NT2/D1 (cell line): ENCODE measurements at regions not wholly inside any gene's neighbourhood (a gene's known extent, or its start where the extent isn't known, plus 50 kb on each side); places are given as distances from the start of the nearest gene placed in this dataset.
"Not testable (repeated sequence)": the region's sequence is repeated elsewhere in the genome, so short reads cannot be mapped to it uniquely, and the experiment has no call there.

Experiments
- SUZ12 ChIP-seq: IDR thresholded peaks from 2 replicates; pipeline ENCODE4 v1.6.1; 2011; ENCODE audit not compliant: insufficient read length, insufficient read depth; ENCODE audit errors: extremely low read depth
- YY1 ChIP-seq: IDR thresholded peaks from 2 replicates; pipeline ENCODE4 v1.6.1; 2011; ENCODE audit not compliant: insufficient read length, insufficient read depth
- ZNF274 ChIP-seq: IDR thresholded peaks from 2 replicates; pipeline ENCODE4 v1.6.1; 2011; ENCODE audit warnings: mild to moderate bottlenecking, low read depth, low read length

DNA sequence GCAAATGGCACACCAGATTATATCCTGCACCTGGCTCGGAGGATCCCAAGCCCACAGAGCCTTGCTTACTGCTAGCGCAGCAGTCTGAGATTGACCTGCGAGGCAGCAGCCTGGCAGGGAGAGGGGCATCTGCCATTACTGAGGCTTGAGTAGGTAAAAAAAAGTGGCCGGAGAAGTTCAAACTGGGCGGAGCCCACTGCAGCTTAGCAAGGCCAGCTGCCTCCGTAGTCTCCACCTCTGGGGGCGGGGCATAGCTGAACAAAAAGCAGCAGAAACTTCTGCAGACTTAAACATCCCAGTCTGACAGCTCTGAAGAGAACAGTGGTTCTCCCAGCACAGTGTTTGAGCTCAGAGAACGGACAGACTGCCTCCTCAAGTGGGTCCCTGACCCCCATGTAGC, 85.4 kb upstream of the TMEM170B start:
- not testable (repeated sequence) for TF ChIP-seq SUZ12, YY1, ZNF274
